KMS-11 (cell line): ENCODE measurements at regions not wholly inside any gene's neighbourhood (a gene's known extent, or its start where the extent isn't known, plus 50 kb on each side); places are given as distances from the start of the nearest gene placed in this dataset.
A peak's percentile ranks its signal among the peaks of the same experiment; 100 is the strongest.

Experiments
- H2AFZ ChIP-seq: fragments of 200-600 bp; sonication (generic); 2 replicates; pipeline ENCODE4 v1.6.1; 2016; ENCODE audit warnings: antibody characterized with exemption, mixed run types, low read depth
- H3K27ac ChIP-seq: fragments of 200-600 bp; sonication (generic); 2 replicates; pipeline ENCODE4 v1.6.1; 2016; ENCODE audit warnings: mild to moderate bottlenecking, mixed run types
- H3K27me3 ChIP-seq: fragments of 200-600 bp; sonication (generic); 2 replicates; pipeline ENCODE4 v1.6.1; 2017; ENCODE audit warnings: mild to moderate bottlenecking, low read depth, mixed run types, moderate library complexity; ENCODE audit not compliant: insufficient read depth
- H3K36me3 ChIP-seq: fragments of 200-600 bp; sonication (generic); 2 replicates; pipeline ENCODE4 v1.6.1; 2017; ENCODE audit warnings: mild to moderate bottlenecking, mixed run types; ENCODE audit not compliant: insufficient read depth
- H3K4me1 ChIP-seq: fragments of 200-600 bp; sonication (generic); 2 replicates; pipeline ENCODE4 v1.6.1; 2016; ENCODE audit warnings: mild to moderate bottlenecking, low read depth, mixed run types; ENCODE audit not compliant: poor library complexity, severe bottlenecking
- H3K4me2 ChIP-seq: fragments of 200-600 bp; sonication (generic); 2 replicates; pipeline ENCODE4 v1.7.0; 2016; ENCODE audit warnings: mild to moderate bottlenecking, mixed run types
- H3K4me3 ChIP-seq: fragments of 200-600 bp; sonication (generic); IDR thresholded peaks from 2 replicates; pipeline ENCODE4 v1.6.1; 2017; ENCODE audit warnings: low read depth, low read length, mixed read lengths; ENCODE audit not compliant: insufficient read depth
- H3K79me2 ChIP-seq: fragments of 200-600 bp; sonication (generic); 2 replicates; pipeline ENCODE4 v1.6.1; 2016; ENCODE audit warnings: low read depth, mixed run types; ENCODE audit not compliant: insufficient read depth
- H3K9ac ChIP-seq: fragments of 200-600 bp; sonication (generic); 2 replicates; pipeline ENCODE4 v1.6.1; 2016; ENCODE audit warnings: mild to moderate bottlenecking, mixed run types
- H4K20me1 ChIP-seq: fragments of 200-600 bp; sonication (generic); 2 replicates; pipeline ENCODE4 v1.6.1; 2016; ENCODE audit warnings: mild to moderate bottlenecking, mixed run types; ENCODE audit not compliant: insufficient read depth
- CTCF ChIP-seq: fragments of 200-600 bp; sonication (generic); conservative IDR thresholded peaks from 2 replicates; pipeline ENCODE4 v1.6.1; 2017; ENCODE audit warnings: low read depth, mild to moderate bottlenecking, antibody characterized with exemption, low read length, moderate library complexity, mixed read lengths

DNA sequence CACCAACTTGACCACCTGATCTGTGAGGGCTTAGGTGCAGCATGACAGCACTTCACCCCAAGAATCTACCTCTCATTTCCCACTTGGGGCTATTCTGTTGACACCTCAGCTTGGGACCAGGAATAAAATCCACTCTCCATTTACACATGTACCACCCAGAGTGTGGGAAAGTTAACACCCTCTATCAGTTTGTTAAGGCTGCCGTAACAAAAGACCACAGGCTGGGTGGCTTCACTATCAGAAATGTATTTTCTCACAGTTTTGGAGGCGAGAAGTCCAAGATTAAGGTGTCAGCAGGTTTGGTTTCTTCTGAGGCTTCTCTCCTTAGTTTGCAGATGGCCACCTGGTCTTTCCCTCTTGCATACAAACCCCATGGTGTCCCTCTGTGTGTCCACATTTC lies 277.7 kb upstream of the ERBB4 start:
- peaks cover 69% of the 10 kb centered on the region for H3K4me1 ChIP-seq
- peak overlapping the region; percentile 8 for H3K4me3 ChIP-seq
- no peaks in the 10 kb centered on the region for H4K20me1 ChIP-seq
- TF ChIP-seq CTCF: no peak
- H3K27ac ChIP-seq: peak overlapping the region; percentile 68
- H3K4me2 ChIP-seq: peak overlapping the region; percentile 74
- H3K9ac ChIP-seq: 0 out of 2 replicates have a peak overlapping the region, but pooled peaks have one; percentile 8
- no peaks in the 10 kb centered on the region for H3K36me3 ChIP-seq
- H3K79me2 ChIP-seq: no peaks in the 10 kb centered on the region
- H3K27me3 ChIP-seq: no peaks in the 10 kb centered on the region
- 0 out of 2 replicates have a peak overlapping the region, but pooled peaks have one; percentile 3 for H2AFZ ChIP-seq

- TF ChIP-seq CTCF: no peak
- peak overlapping the region; percentile 74 for H3K4me2 ChIP-seq
- H3K4me3 ChIP-seq: peak overlapping the region; percentile 8
Observed at GRCh38 chr2:212815453-212815852, 276.9 kb upstream of the ERBB4 start.

DNA sequence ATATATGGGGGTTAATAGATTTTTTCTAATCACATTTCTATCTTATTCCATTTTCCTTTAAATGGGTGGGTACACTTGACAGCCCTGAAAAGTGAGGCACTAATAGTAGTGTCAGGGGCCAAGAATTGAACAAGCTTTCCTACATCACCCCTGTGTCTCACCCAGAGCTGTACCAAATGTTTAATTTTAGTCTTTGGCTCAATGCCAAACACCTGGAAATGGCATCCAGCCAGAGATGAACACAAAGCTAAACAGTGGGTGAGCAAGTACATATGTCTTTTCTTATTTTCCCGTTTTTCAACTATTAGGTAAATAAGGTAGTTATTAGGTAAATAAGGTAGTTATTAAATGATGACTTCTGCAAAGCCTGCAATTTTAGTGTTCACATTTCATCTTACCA lies 276.3 kb upstream of the ERBB4 start:
- no peak for TF ChIP-seq CTCF
- H3K27me3 ChIP-seq: no peaks in the 10 kb centered on the region
- H3K4me3 ChIP-seq: peak overlapping the region; percentile 8
- H3K4me1 ChIP-seq: peaks cover 82% of the 10 kb centered on the region
- peak overlapping the region; percentile 74 for H3K4me2 ChIP-seq
- 0 out of 2 replicates have a peak overlapping the region, but pooled peaks have one; percentile 8 for H3K9ac ChIP-seq
- 0 out of 2 replicates have a peak overlapping the region, but pooled peaks have one; percentile 24 for H2AFZ ChIP-seq
- no peaks in the 10 kb centered on the region for H4K20me1 ChIP-seq
- H3K79me2 ChIP-seq: no peaks in the 10 kb centered on the region
- H3K27ac ChIP-seq: peak overlapping the region; percentile 68
- H3K36me3 ChIP-seq: no peaks in the 10 kb centered on the region

More at GRCh38 chr2:212815453-212815852, 276.9 kb upstream of the ERBB4 start:
- H3K36me3 ChIP-seq: no peaks in the 10 kb centered on the region
- H3K27me3 ChIP-seq: no peaks in the 10 kb centered on the region
- 0 out of 2 replicates have a peak overlapping the region, but pooled peaks have one; percentile 8 for H3K9ac ChIP-seq
- H3K27ac ChIP-seq: peak overlapping the region; percentile 68
- H3K79me2 ChIP-seq: no peaks in the 10 kb centered on the region
- H2AFZ ChIP-seq: 0 out of 2 replicates have a peak overlapping the region, but pooled peaks have one; percentile 24
- H3K4me1 ChIP-seq: peaks cover 77% of the 10 kb centered on the region
- H4K20me1 ChIP-seq: no peaks in the 10 kb centered on the region

GRCh38 chr2:212811921-212812320 lies 273.3 kb upstream of the ERBB4 start:
- H2AFZ ChIP-seq: peak overlapping the region; percentile 61; the same call in 1 of the 2 replicates
- no peaks in the 10 kb centered on the region for H3K79me2 ChIP-seq
- no peak overlapping the region for H3K4me3 ChIP-seq
- no peaks in the 10 kb centered on the region for H4K20me1 ChIP-seq
- no peaks in the 10 kb centered on the region for H3K27me3 ChIP-seq
- peak overlapping the region; percentile 40; the same call in 1 of the 2 replicates for H3K9ac ChIP-seq
- H3K36me3 ChIP-seq: no peaks in the 10 kb centered on the region
- peak overlapping the region; percentile 91 for H3K27ac ChIP-seq
- peak overlapping the region; percentile 75 for H3K4me2 ChIP-seq
- H3K4me1 ChIP-seq: peaks cover 89% of the 10 kb centered on the region
- no peak for TF ChIP-seq CTCF
